HEK293T (cell line): ENCODE measurements at regions not wholly inside any gene's neighbourhood (a gene's known extent, or its start where the extent isn't known, plus 50 kb on each side); places are given as distances from the start of the nearest gene placed in this dataset.

Experiments
- CTCF ChIA-PET: fragments of 350-600 bp; formaldehyde crosslinking; extraction: SDS; loops from one replicate; lab custom pipeline; 2021; ENCODE audit warnings: antibody characterized with exemption, inconsistent platforms; lab: Yijun Ruan, JAX
- POLR2A ChIA-PET: fragments of 350-600 bp; formaldehyde crosslinking; extraction: SDS; loops from one replicate; lab custom pipeline; 2020; ENCODE audit warnings: antibody characterized with exemption, inconsistent platforms; lab: Yijun Ruan, JAX
- DNase-seq: peaks from one replicate; pipeline ENCODE4 v3.0.0; 2012; ENCODE audit warnings: mixed read lengths; ENCODE audit errors: extremely low spot score
- ARNT ChIP-seq: fragments of 450-650 bp; IDR thresholded peaks from 2 replicates; pipeline ENCODE4 v1.6.1; 2017; ENCODE audit warnings: mild to moderate bottlenecking
- BHLHE40 ChIP-seq: fragments of 450-650 bp; IDR thresholded peaks from 2 replicates; pipeline ENCODE4 v1.6.1; 2016; ENCODE audit warnings: mild to moderate bottlenecking, moderate library complexity, borderline replicate concordance
- CTBP1 ChIP-seq: fragments of 450-650 bp; IDR thresholded peaks from 2 replicates; pipeline ENCODE4 v1.6.1; 2016; ENCODE audit warnings: borderline replicate concordance
- ELF4 ChIP-seq: fragments of 450-650 bp; IDR thresholded peaks from 2 replicates; pipeline ENCODE4 v1.6.1; 2017; ENCODE audit warnings: antibody characterized with exemption
- FOXA1 ChIP-seq: fragments of 450-650 bp; IDR thresholded peaks from 2 replicates; pipeline ENCODE4 v1.6.1; 2016; ENCODE audit warnings: mild to moderate bottlenecking
- FOXK2 ChIP-seq: fragments of 450-650 bp; IDR thresholded peaks from 2 replicates; pipeline ENCODE4 v1.6.1; 2016; ENCODE audit warnings: mild to moderate bottlenecking
- FOXM1 ChIP-seq: fragments of 450-650 bp; IDR thresholded peaks from 2 replicates; pipeline ENCODE4 v1.6.1; 2017; ENCODE audit warnings: mild to moderate bottlenecking, borderline replicate concordance
- HDGF ChIP-seq: fragments of 450-650 bp; IDR thresholded peaks from 2 replicates; pipeline ENCODE4 v1.6.1; 2017; ENCODE audit warnings: antibody characterized with exemption, borderline replicate concordance
- L3MBTL2 ChIP-seq: fragments of 450-650 bp; conservative IDR thresholded peaks from 2 replicates; pipeline ENCODE4 v1.6.1; 2016; ENCODE audit warnings: mild to moderate bottlenecking
- LEF1 ChIP-seq: fragments of 450-650 bp; IDR thresholded peaks from 2 replicates; pipeline ENCODE4 v1.6.1; 2017; ENCODE audit warnings: mild to moderate bottlenecking, borderline replicate concordance
- NFRKB ChIP-seq: fragments of 450-650 bp; IDR thresholded peaks from 2 replicates; pipeline ENCODE4 v1.6.1; 2016; ENCODE audit warnings: mild to moderate bottlenecking, moderate library complexity
- PKNOX1 ChIP-seq: fragments of 450-650 bp; IDR thresholded peaks from 2 replicates; pipeline ENCODE4 v1.6.1; 2016
- SP1 ChIP-seq: fragments of 450-650 bp; IDR thresholded peaks from 2 replicates; pipeline ENCODE4 v1.6.1; 2017
- SUZ12 ChIP-seq: fragments of 450-650 bp; IDR thresholded peaks from 2 replicates; pipeline ENCODE4 v1.6.1; 2016; ENCODE audit warnings: mild to moderate bottlenecking
- TARDBP ChIP-seq: fragments of 450-650 bp; IDR thresholded peaks from 2 replicates; pipeline ENCODE4 v1.6.1; 2016
- ZNF384 ChIP-seq: fragments of 450-650 bp; IDR thresholded peaks from 2 replicates; pipeline ENCODE4 v1.6.1; 2016

DNA sequence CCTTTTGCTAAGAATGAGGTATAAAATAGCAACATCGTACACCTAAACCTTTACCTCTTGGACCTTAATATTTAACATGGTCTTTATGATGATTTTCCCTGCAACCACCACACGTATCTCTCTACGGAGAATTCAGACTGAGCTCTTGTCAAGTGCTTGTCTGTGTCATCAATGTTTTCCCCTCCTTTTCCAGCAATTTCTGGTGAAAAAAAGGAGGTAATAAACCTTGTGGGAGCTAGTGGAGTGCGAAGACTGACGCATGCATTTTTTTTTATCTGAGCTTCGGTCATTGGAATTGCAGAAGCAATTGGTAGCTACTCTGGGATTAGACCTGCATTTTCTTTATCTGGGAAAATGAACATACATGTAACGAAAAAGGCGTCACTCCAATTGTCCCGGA, 527.6 kb downstream of the TMEM114 start:
- no peak for DNase-seq
- ChIA-PET POLR2A (no interaction called here), CTCF (no interaction called here)
- TF ChIP-seq ZNF384 (no peak), PKNOX1 (no peak), SP1 (no peak), LEF1 (no peak), HDGF (no peak), CTBP1 (no peak), FOXA1 (no peak), ELF4 (no peak), TARDBP (no peak)

GRCh38 chr16:8055761-8056160, 534.5 kb downstream of the TMEM114 start:
- POLR2A ChIA-PET, result no interaction called here
- TF ChIP-seq SP1 (no peak), SUZ12 (no peak), CTBP1 (no peak), ZNF384 (no peak), BHLHE40 (no peak), ELF4 (no peak), ARNT (no peak), FOXA1 (no peak), L3MBTL2 (no peak), TARDBP (no peak), FOXK2 (no peak), PKNOX1 (no peak), FOXM1 (no peak), HDGF (no peak), LEF1 (no peak), NFRKB (no peak)
- CTCF ChIA-PET, result interaction anchor here (0.6 kb wide), 1 partner anchor 585 kb away, joined by 3 read pairs; no protein-coding TSS in a partner anchor
- no peak for DNase-seq

DNA sequence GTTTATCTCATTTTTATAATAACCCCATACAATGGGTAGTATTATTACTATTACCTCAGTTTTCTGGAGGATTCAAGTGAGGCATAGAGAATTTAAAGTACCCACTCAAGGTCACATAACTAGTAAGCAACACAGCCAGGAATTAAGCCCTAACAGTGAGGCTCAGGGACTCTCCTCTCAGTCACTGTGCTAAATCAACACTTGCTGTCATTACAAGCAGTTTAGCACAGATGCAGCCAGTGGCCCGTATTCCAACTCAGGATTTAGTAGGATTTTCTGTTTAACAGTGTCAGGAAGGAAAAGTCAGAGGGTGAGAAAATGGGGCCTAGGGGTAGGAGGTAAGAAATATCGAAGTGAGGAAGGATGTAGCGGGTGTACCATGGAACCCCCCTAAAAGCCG, 536.9 kb downstream of the TMEM114 start:
- ChIA-PET POLR2A (no interaction called here), CTCF (no interaction called here)
- no peak for DNase-seq
- TF ChIP-seq HDGF (no peak), SUZ12 (no peak), LEF1 (no peak), FOXA1 (no peak), SP1 (no peak), NFRKB (no peak), TARDBP (no peak), ZNF384 (no peak), BHLHE40 (no peak), L3MBTL2 (no peak), FOXK2 (no peak), ELF4 (no peak), FOXM1 (no peak), PKNOX1 (no peak), CTBP1 (no peak), ARNT (no peak)

GRCh38 chr16:8048433-8048832, 541.9 kb downstream of the TMEM114 start:
- POLR2A ChIA-PET, result no interaction called here
- DNase-seq, result no peak
- CTCF ChIA-PET, result no interaction called here
- TF ChIP-seq SP1 (no peak), TARDBP (no peak), ZNF384 (no peak)

- ChIA-PET POLR2A (no interaction called here), CTCF (no interaction called here)
- DNase-seq, result no peak
- TF ChIP-seq FOXA1 (no peak), NFRKB (no peak), HDGF (no peak), ELF4 (no peak), ARNT (no peak), PKNOX1 (no peak), CTBP1 (no peak)
Measured at GRCh38 chr16:8047736-8048135, 542.6 kb downstream of the TMEM114 start.

- CTCF ChIA-PET, result no interaction called here
Measured at GRCh38 chr16:8044796-8045195, 545.5 kb downstream of the TMEM114 start.

More at GRCh38 chr16:8044796-8045195, 545.5 kb downstream of the TMEM114 start:
- DNase-seq, result no peak
- TF ChIP-seq L3MBTL2 (no peak), SUZ12 (no peak), ZNF384 (no peak), HDGF (no peak), NFRKB (no peak), ARNT (no peak), SP1 (no peak), ELF4 (no peak), TARDBP (no peak), CTBP1 (no peak), FOXK2 (no peak), FOXM1 (no peak), FOXA1 (no peak), LEF1 (no peak), BHLHE40 (no peak), PKNOX1 (no peak)
- POLR2A ChIA-PET, result no interaction called here
